Adrenal gland (tissue), 5 donors: ENCODE measurements at regions not wholly inside any gene's neighbourhood (a gene's known extent, or its start where the extent isn't known, plus 50 kb on each side); places are given as distances from the start of the nearest gene placed in this dataset.

Source experiments
- POLR2A ChIP-seq, 2 donors: fragments of 450-650 bp; IDR thresholded peaks; one replicate each; pipeline ENCODE4 v1.6.1; 2017; ENCODE audit warnings: antibody characterized with exemption in 2 of 2, mild to moderate bottlenecking in 2 of 2, moderate library complexity in 1 of 2
- TF ChIP-seq, protein P1 (sequence below), 6 experiments: fragments of 450-650 bp in 4 of 6; fragments of 200-600 bp in 2 of 6; sonication (generic) in 1 of 6; IDR thresholded peaks; 1 replicate in 5 of 6; 2 replicates in 1 of 6; pipeline versions ENCODE4 v1.5.1 to v1.8.0; 2016 to 2021; ENCODE audit warnings: antibody characterized with exemption in 6 of 6, mild to moderate bottlenecking in 2 of 6, moderate library complexity in 1 of 6
- donor health status: DM: no; HTN: no; CAD: no.

DNA sequence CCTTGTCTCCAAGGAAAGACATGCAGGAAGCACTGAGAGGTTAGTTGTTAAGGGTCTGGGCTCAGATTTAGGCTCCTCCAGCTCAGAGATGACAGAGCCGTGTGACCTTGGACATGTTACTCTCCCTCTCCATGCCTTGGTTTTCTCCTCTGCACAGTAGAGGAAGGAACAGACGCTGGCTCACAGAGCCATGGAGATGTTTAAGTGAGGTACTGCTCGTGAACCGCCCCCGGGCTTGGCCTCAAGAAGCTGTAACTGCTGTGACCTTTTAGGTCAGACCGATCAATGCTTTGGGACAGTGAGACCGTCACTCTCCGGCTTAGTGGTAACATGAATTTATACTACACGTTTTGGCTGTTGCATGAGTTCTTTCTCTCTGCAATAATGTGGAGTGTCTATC lies 197.4 kb downstream of the C16orf95 start:
- TF ChIP-seq, protein P1, sequence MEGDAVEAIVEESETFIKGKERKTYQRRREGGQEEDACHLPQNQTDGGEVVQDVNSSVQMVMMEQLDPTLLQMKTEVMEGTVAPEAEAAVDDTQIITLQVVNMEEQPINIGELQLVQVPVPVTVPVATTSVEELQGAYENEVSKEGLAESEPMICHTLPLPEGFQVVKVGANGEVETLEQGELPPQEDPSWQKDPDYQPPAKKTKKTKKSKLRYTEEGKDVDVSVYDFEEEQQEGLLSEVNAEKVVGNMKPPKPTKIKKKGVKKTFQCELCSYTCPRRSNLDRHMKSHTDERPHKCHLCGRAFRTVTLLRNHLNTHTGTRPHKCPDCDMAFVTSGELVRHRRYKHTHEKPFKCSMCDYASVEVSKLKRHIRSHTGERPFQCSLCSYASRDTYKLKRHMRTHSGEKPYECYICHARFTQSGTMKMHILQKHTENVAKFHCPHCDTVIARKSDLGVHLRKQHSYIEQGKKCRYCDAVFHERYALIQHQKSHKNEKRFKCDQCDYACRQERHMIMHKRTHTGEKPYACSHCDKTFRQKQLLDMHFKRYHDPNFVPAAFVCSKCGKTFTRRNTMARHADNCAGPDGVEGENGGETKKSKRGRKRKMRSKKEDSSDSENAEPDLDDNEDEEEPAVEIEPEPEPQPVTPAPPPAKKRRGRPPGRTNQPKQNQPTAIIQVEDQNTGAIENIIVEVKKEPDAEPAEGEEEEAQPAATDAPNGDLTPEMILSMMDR (IDR thresholded peaks at IDR 0.05) = no peak
- no peak for TF ChIP-seq POLR2A (IDR thresholded peaks at IDR 0.05)
